Uterus (tissue), 2 donors: ENCODE measurements at regions not wholly inside any gene's neighbourhood (a gene's known extent, or its start where the extent isn't known, plus 50 kb on each side); places are given as distances from the start of the nearest gene placed in this dataset.

Experiments used
- POLR2A ChIP-seq, 2 donors: fragments of 450-650 bp; IDR thresholded peaks; one replicate each; pipeline ENCODE4 v1.6.1; 2016; ENCODE audit warnings: antibody characterized with exemption in 2 of 2, mild to moderate bottlenecking in 1 of 2, moderate library complexity in 1 of 2
- TF ChIP-seq, protein P1 (sequence below), 4 experiments: fragments of 200-600 bp in 2 of 4; fragments of 450-650 bp in 2 of 4; sonication (generic) in 2 of 4; IDR thresholded peaks; one replicate each; pipeline ENCODE4 v1.5.1; 2016 to 2019; ENCODE audit warnings: antibody characterized with exemption in 4 of 4, mild to moderate bottlenecking in 2 of 4, moderate library complexity in 1 of 4

DNA sequence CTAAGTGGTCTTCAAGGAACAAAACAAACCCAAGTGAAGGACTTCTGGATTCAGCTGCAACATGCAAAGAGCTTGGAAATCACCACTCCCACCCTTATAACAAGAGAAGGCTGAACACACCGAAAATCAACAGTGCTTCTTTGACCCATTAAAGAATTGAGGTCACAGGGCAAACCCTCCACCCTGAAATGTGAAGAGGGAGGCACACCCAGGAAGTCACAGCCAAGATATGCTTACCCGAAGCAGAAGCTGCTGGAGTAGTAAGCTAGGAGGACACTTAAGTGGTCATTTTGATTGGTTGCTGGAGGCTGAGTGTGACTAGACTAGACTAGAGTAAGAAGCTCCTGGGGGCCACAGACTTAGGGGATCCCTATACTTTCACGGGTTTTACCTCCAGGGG, 188.2 kb upstream of the SSTR4 start:
- TF ChIP-seq, protein P1, sequence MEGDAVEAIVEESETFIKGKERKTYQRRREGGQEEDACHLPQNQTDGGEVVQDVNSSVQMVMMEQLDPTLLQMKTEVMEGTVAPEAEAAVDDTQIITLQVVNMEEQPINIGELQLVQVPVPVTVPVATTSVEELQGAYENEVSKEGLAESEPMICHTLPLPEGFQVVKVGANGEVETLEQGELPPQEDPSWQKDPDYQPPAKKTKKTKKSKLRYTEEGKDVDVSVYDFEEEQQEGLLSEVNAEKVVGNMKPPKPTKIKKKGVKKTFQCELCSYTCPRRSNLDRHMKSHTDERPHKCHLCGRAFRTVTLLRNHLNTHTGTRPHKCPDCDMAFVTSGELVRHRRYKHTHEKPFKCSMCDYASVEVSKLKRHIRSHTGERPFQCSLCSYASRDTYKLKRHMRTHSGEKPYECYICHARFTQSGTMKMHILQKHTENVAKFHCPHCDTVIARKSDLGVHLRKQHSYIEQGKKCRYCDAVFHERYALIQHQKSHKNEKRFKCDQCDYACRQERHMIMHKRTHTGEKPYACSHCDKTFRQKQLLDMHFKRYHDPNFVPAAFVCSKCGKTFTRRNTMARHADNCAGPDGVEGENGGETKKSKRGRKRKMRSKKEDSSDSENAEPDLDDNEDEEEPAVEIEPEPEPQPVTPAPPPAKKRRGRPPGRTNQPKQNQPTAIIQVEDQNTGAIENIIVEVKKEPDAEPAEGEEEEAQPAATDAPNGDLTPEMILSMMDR (IDR thresholded peaks at IDR 0.05) = no peak
- TF ChIP-seq POLR2A (IDR thresholded peaks at IDR 0.05) = no peak
